ENCODE measurements at regions not wholly inside any gene's neighbourhood (a gene's known extent, or its start where the extent isn't known, plus 50 kb on each side); places are given as distances from the start of the nearest gene placed in this dataset.

- H3K79me2 ChIP-seq (ENCODE audit: insufficient read depth, low read depth, low read length) = no peaks in the 10 kb centered on the region
- H3K36me3 ChIP-seq (ENCODE audit: insufficient read depth, low read length) = no peaks in the 10 kb centered on the region
- no peaks in the 10 kb centered on the region for H4K20me1 ChIP-seq (ENCODE audit: insufficient read depth, low read length)
- intact Hi-C loops (cut with micrococcal nuclease; ENCODE audit: unreplicated experiment) = no loop called here
- H3K27ac ChIP-seq (ENCODE audit: low read depth, low read length, poor library complexity, severe bottlenecking) = no peak overlapping the region
- no peak overlapping the region for H3K4me2 ChIP-seq (ENCODE audit: low read length)
- no peak overlapping the region for H2AFZ ChIP-seq (ENCODE audit: low read length)
- H3K9me2 ChIP-seq (ENCODE audit: insufficient read depth, low read length) = no peaks in the 10 kb centered on the region
- H3K4me1 ChIP-seq (ENCODE audit: insufficient read depth, low read length, poor library complexity, severe bottlenecking) = no peaks in the 10 kb centered on the region
- no peak for DNase-seq (ENCODE audit: low spot score)
- ChIA-PET POLR2A (no interaction called here), CTCF (ENCODE audit: unreplicated experiment) (no interaction called here)
- no peak overlapping the region for H3K4me3 ChIP-seq (ENCODE audit: low read depth, low read length, poor library complexity, severe bottlenecking)
- BruUV-seq (replicated peaks) = no TSS peak
- H3K9me3 ChIP-seq (ENCODE audit: low read length) = no peaks in the 10 kb centered on the region
- TF ChIP-seq EZH2phosphoT487 (IDR thresholded peaks at IDR 0.05; ENCODE audit: borderline replicate concordance, low read depth, low read length) = no peak
- TF ChIP-seq, protein P1, sequence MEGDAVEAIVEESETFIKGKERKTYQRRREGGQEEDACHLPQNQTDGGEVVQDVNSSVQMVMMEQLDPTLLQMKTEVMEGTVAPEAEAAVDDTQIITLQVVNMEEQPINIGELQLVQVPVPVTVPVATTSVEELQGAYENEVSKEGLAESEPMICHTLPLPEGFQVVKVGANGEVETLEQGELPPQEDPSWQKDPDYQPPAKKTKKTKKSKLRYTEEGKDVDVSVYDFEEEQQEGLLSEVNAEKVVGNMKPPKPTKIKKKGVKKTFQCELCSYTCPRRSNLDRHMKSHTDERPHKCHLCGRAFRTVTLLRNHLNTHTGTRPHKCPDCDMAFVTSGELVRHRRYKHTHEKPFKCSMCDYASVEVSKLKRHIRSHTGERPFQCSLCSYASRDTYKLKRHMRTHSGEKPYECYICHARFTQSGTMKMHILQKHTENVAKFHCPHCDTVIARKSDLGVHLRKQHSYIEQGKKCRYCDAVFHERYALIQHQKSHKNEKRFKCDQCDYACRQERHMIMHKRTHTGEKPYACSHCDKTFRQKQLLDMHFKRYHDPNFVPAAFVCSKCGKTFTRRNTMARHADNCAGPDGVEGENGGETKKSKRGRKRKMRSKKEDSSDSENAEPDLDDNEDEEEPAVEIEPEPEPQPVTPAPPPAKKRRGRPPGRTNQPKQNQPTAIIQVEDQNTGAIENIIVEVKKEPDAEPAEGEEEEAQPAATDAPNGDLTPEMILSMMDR (conservative IDR thresholded peaks at IDR 0.05; ENCODE audit: low read length) = no peak
These were observed 405.0 kb upstream of the MEF2C start for GRCh38 chr5:89287964-89288363.

DNA sequence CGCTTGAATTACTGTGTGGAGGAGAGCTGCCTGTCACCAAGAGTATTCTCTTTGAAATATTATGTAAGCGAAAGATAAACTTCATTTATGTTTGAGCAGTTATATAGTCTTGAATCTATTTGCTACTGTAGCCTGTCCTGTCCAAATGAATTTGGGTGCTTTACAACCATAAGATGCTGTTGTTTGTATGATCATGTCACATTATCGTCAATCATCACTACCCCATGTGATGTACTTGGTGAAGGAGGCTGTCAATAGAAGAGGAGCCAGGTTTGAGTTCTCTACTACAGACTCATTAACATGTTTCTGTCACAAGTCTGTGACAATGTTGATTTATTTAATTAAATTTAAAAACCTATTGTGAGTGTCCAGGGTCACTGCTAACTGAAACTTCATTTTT, 403.3 kb upstream of the MEF2C start:
- Histone ChIP-seq H3K4me1 (ENCODE audit: insufficient read depth, low read length, poor library complexity, severe bottlenecking) (no peaks in the 10 kb centered on the region), H3K4me3 (ENCODE audit: low read depth, low read length, poor library complexity, severe bottlenecking) (no peak overlapping the region), H3K79me2 (ENCODE audit: insufficient read depth, low read depth, low read length) (no peaks in the 10 kb centered on the region), H3K36me3 (ENCODE audit: insufficient read depth, low read length) (no peaks in the 10 kb centered on the region), H3K9me2 (ENCODE audit: insufficient read depth, low read length) (no peaks in the 10 kb centered on the region), H3K4me2 (ENCODE audit: low read length) (no peak overlapping the region), H3K27ac (ENCODE audit: low read depth, low read length, poor library complexity, severe bottlenecking) (no peak overlapping the region), H4K20me1 (ENCODE audit: insufficient read depth, low read length) (no peaks in the 10 kb centered on the region), H2AFZ (ENCODE audit: low read length) (no peak overlapping the region), H3K9me3 (ENCODE audit: low read length) (no peaks in the 10 kb centered on the region)
- intact Hi-C loops (cut with micrococcal nuclease; ENCODE audit: unreplicated experiment) = no loop called here
- DNase-seq (ENCODE audit: low spot score) = no peak
- TF ChIP-seq EZH2phosphoT487 (IDR thresholded peaks at IDR 0.05; ENCODE audit: borderline replicate concordance, low read depth, low read length) = no peak
- TF ChIP-seq, protein P1 (conservative IDR thresholded peaks at IDR 0.05; ENCODE audit: low read length) = no peak
- POLR2A ChIA-PET = no interaction called here
- CTCF ChIA-PET (ENCODE audit: unreplicated experiment) = no interaction called here
- BruUV-seq (replicated peaks) = no TSS peak

GRCh38 chr5:89283728-89284493, 400.9 kb upstream of the MEF2C start:
- no peaks in the 10 kb centered on the region for H4K20me1 ChIP-seq (ENCODE audit: insufficient read depth, low read length)
- no peaks in the 10 kb centered on the region for H3K4me1 ChIP-seq (ENCODE audit: insufficient read depth, low read length, poor library complexity, severe bottlenecking)
- no peak overlapping the region for H3K4me2 ChIP-seq (ENCODE audit: low read length)
- intact Hi-C loops (cut with micrococcal nuclease; ENCODE audit: unreplicated experiment) = no loop called here
- DNase-seq (ENCODE audit: low spot score) = no peak
- H3K9me3 ChIP-seq (ENCODE audit: low read length) = no peaks in the 10 kb centered on the region
- BruUV-seq (replicated peaks) = no TSS peak
- no peak for TF ChIP-seq EZH2phosphoT487 (IDR thresholded peaks at IDR 0.05; ENCODE audit: borderline replicate concordance, low read depth, low read length)
- TF ChIP-seq, protein P1 (conservative IDR thresholded peaks at IDR 0.05; ENCODE audit: low read length) = peak; percentile 39
- H3K27ac ChIP-seq (ENCODE audit: low read depth, low read length, poor library complexity, severe bottlenecking) = no peak overlapping the region
- H3K79me2 ChIP-seq (ENCODE audit: insufficient read depth, low read depth, low read length) = no peaks in the 10 kb centered on the region
- no peaks in the 10 kb centered on the region for H3K36me3 ChIP-seq (ENCODE audit: insufficient read depth, low read length)
- no peak overlapping the region for H3K4me3 ChIP-seq (ENCODE audit: low read depth, low read length, poor library complexity, severe bottlenecking)
- H2AFZ ChIP-seq (ENCODE audit: low read length) = no peak overlapping the region
- POLR2A ChIA-PET = interaction anchor here (0.7 kb wide), 1 partner anchor 663 kb away, joined by 4 read pairs; no protein-coding TSS in a partner anchor
- H3K9me2 ChIP-seq (ENCODE audit: insufficient read depth, low read length) = no peaks in the 10 kb centered on the region
- CTCF ChIA-PET (ENCODE audit: unreplicated experiment) = no interaction called here

Measured in OCI-LY7 (cell line).